ENCODE measurements at regions not wholly inside any gene's neighbourhood (a gene's known extent, or its start where the extent isn't known, plus 50 kb on each side); places are given as distances from the start of the nearest gene placed in this dataset.
A peak's percentile ranks its signal among the peaks of the same experiment; 100 is the strongest.
"Not testable (repeated sequence)": the region's sequence is repeated elsewhere in the genome, so short reads cannot be mapped to it uniquely, and the experiment has no call there.

DNA sequence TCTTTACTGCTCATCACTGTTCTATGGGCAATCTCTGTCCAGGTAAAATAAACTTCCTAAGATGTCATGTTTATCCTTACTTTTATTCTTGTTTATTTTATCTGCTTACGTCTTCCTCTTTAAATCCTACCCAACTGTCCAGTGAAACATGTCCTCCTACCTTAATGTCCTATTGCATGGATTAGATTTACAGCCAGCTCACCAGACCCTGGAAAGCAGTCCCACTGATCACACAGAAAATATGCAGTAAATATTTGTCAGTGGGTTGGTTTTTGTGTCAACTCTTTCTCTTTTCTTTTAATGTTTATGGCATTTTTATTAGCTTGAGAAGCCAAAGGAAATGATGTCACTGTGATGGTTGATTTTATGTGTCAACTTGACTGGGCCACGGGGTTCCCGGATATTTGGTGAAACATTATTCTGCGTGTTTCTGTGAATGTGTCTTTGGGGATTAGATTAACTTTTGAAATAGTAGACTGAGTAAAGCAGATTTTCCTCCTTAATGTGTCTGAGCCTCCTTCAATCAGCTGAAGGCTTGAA is 258.3 kb downstream of the SRGAP2C start:
- CTCF ChIA-PET, result no interaction called here
- Mint-ChIP-seq H3K4me3 (no peak overlapping the region), H3K4me1 (peaks cover 11% of the 10 kb centered on the region), H3K27ac (no peak overlapping the region), H3K27me3 (no peaks in the 10 kb centered on the region), H3K9me3 (no peaks in the 10 kb centered on the region), H3K36me3 (ENCODE audit: low read depth) (no peaks in the 10 kb centered on the region)
- POLR2A ChIA-PET, result no interaction called here
- DNase-seq, result no peak

DNA sequence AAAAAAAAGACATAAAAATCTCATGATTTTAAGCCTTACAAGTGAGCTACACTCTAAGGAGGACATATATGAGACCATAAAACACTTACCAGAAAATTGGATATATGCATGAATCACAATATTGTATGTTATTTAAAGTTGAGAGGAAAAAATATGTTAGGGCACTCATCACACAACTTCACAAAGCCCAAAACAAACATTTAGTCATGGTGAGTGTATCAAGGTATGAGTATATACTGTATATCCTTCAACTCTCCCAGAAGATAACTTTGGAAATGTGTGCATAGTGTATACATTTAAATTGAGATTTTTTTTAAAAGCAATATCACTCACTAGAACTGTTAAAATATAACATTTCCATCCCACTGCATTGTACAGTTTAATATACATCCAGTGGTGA is 259.3 kb downstream of the SRGAP2C start:
- Mint-ChIP-seq H3K27ac (no peak overlapping the region), H3K9me3 (no peaks in the 10 kb centered on the region), H3K4me3 (no peak overlapping the region), H3K27me3 (no peaks in the 10 kb centered on the region), H3K4me1 (peaks cover 18% of the 10 kb centered on the region), H3K36me3 (ENCODE audit: low read depth) (no peaks in the 10 kb centered on the region)
- DNase-seq, result no peak
- CTCF ChIA-PET, result no interaction called here
- POLR2A ChIA-PET, result no interaction called here

DNA sequence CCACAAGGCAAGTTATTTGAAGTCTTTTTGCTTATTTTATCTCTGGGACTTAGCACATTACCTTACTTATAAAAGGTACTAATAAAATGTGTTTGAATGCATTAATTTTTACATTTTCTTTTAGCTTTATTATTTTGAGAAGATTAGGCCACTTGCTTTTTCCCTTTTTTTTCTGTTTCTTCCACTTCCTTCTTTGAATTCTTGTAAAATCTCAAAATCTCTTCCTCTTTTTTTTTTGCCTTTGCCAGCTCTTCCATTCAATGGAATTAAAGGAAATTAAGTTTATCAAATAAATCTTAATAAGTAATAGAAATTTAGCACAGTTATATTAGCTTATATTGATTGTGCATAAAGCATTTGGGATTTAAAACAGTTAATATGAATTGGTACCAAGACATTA is 260.9 kb downstream of the SRGAP2C start:
- POLR2A ChIA-PET, result no interaction called here
- no peaks in the 10 kb centered on the region for H3K36me3 Mint-ChIP-seq (ENCODE audit: low read depth)
- no peaks in the 10 kb centered on the region for H3K27me3 Mint-ChIP-seq
- H3K9me3 Mint-ChIP-seq, result no peaks in the 10 kb centered on the region
- CTCF ChIA-PET, result interaction anchor here (0.9 to 1.9 kb wide), 2 partner anchors 21 to 74 kb away, joined by 3 to 7 read pairs; no protein-coding TSS in a partner anchor
- H3K4me1 Mint-ChIP-seq, result peaks cover 18% of the 10 kb centered on the region
- H3K4me3 Mint-ChIP-seq, result no peak overlapping the region
- H3K27ac Mint-ChIP-seq, result no peak overlapping the region
- no peak for DNase-seq

DNA sequence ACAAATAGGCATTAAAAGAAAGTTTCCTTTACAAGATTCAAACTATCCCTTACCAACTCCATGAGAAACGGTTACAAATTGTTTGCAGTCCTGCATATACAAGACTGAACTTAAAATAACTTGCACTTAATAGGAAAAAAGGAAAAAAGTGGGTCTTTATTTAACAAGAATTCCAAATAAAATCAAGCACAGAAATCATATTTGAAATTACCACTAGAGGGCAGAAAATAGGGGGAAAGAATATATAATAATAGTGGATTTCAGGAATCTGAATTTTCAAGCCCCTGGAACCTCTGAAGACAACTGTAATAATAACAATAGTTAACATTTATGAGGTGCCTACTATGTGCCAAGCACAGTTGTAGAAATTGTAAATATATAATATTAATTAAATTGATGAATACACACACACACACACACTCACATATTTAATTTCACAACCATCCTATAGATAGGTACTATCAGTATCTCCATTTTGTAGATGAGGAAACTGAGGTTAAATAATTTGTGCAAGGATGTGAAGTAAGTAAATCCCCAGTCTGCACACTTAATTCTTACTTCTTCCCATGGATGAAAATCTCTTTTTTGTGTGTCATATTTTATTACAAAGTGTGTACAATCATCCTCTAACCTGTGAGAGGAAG is 262.6 kb downstream of the SRGAP2C start:
- H3K4me1 Mint-ChIP-seq, result peaks cover 18% of the 10 kb centered on the region
- DNase-seq; H3K4me3 Mint-ChIP-seq; H3K36me3 Mint-ChIP-seq (ENCODE audit: low read depth); H3K27me3 Mint-ChIP-seq; H3K27ac Mint-ChIP-seq; H3K9me3 Mint-ChIP-seq; POLR2A ChIA-PET: not testable (repeated sequence)
- CTCF ChIA-PET, result interaction anchor here (1.4 to 1.9 kb wide), 2 partner anchors 69 to 72 kb away, joined by 3 to 7 read pairs; no protein-coding TSS in a partner anchor

DNA sequence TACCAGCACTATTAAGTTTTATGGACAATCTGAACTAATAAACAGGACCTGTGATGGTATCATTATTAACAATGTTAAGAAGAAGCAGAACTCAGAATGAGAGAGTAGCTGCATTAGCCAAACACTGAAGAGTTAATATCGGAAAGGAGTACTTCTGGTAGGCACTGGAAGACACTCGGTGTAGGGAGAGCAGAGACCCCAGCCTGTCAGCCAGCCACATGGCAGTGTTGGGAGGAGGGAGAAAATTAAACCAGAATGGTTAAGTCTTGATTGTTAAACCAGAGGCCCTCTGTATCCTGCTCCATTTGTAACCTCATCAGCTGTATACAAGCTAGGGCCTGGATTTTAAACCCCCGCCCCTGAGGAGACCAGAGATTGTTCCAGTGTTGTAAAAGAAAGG is 263.3 kb downstream of the SRGAP2C start:
- CTCF ChIA-PET, DNase-seq: not testable (repeated sequence)

DNA sequence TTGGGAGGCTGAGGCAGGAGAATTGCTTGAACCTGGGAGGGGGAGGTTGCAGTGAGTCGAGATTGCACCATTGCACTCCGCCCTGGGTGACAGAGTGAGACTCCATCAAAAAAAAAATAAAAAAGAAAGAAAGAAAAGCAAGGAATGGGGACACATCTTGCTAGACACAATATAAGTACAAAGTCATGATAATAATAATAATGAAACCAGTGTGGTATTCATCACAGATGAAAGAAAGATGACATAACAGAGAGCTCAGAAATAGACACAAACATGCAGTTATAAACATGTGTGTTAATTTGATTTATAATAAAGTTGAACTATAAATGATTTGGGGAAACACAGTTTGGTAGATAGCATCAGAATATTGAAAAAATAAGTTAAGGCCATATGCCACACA is 264.1 kb downstream of the SRGAP2C start:
- POLR2A ChIA-PET, result no interaction called here
- H3K9me3 Mint-ChIP-seq, result peaks cover 7% of the 10 kb centered on the region
- H3K36me3 Mint-ChIP-seq (ENCODE audit: low read depth), result no peaks in the 10 kb centered on the region
- no peak overlapping the region for H3K27ac Mint-ChIP-seq
- no peak overlapping the region for H3K4me3 Mint-ChIP-seq
- H3K4me1 Mint-ChIP-seq, result peaks cover 12% of the 10 kb centered on the region
- CTCF ChIA-PET, result no interaction called here
- peaks cover 4% of the 10 kb centered on the region for H3K27me3 Mint-ChIP-seq
- no peak for DNase-seq

More for the DNA sequence above, 263.3 kb downstream of the SRGAP2C start:
- H3K4me3 Mint-ChIP-seq; H3K36me3 Mint-ChIP-seq (ENCODE audit: low read depth); H3K27me3 Mint-ChIP-seq; H3K27ac Mint-ChIP-seq; POLR2A ChIA-PET; H3K9me3 Mint-ChIP-seq: not testable (repeated sequence)
- H3K4me1 Mint-ChIP-seq, result peaks cover 16% of the 10 kb centered on the region

DNA sequence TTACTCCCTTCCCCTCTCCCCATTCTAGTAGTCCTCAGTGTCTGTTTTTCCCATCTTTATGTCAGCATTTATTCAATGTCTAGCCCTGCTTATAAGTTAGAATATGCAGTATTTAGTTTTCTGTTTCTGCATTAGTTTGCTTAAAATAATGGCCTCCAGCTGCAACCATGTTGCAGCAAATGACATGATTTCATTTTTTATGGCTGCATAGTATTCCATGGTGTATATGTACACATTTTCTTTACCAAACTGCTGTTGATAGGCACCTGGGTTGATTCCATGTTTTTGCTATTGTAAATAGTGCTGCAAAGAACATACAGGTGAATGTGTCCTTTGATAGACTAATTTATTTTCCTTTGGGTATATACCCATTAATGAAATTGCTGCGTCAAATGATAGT is 267.7 kb downstream of the SRGAP2C start:
- Mint-ChIP-seq H3K9me3 (peaks cover 7% of the 10 kb centered on the region), H3K27ac (no peak overlapping the region), H3K4me1 (peaks cover 12% of the 10 kb centered on the region), H3K36me3 (ENCODE audit: low read depth) (no peaks in the 10 kb centered on the region), H3K4me3 (no peak overlapping the region), H3K27me3 (peaks cover 8% of the 10 kb centered on the region)
- POLR2A ChIA-PET, result no interaction called here
- CTCF ChIA-PET, result no interaction called here
- no peak for DNase-seq

DNA sequence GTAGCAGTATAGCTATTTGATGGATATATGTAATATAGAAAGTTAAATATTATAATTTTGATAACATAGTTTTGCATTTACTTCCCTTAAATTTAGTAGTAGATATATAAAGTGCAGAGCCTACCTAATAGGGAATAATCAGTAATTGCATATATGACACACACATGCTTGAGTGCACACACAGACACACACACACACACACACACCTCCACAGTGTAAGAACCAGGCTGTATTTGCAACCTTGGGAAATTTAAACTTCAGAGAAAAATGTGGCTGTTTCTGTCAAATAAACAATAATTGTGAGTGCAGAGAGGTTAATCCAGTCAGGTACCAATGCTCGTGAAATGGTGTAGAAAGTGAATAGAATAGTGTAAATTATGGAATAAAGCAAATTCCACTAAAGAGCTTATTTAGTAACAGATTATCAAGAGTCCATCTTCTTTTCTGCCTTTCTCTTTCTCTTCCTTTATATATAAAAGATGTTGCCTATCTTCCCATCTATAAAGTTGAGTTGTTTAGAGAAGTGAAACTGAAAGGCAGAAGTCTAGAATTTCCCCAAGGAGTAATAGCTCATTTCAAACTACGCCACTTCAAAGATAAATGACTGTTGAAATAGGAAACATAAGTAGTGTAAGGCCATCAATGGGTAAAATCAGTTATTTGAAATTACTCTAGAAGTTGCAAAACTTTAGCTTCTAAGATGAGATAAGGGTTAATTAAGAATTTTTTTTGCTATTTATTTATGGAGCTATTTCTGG is 273.7 kb downstream of the SRGAP2C start:
- Mint-ChIP-seq H3K27me3 (peaks cover 6% of the 10 kb centered on the region), H3K27ac (no peak overlapping the region), H3K4me1 (peaks cover 10% of the 10 kb centered on the region), H3K4me3 (peak overlapping the region; percentile 53), H3K36me3 (ENCODE audit: low read depth) (no peaks in the 10 kb centered on the region), H3K9me3 (no peaks in the 10 kb centered on the region)
- CTCF ChIA-PET, result interaction anchor here (0.8 to 1.0 kb wide), 2 partner anchors 58 to 61 kb away, joined by 3 read pairs; no protein-coding TSS in a partner anchor
- POLR2A ChIA-PET, result no interaction called here
- no peak for DNase-seq

DNA sequence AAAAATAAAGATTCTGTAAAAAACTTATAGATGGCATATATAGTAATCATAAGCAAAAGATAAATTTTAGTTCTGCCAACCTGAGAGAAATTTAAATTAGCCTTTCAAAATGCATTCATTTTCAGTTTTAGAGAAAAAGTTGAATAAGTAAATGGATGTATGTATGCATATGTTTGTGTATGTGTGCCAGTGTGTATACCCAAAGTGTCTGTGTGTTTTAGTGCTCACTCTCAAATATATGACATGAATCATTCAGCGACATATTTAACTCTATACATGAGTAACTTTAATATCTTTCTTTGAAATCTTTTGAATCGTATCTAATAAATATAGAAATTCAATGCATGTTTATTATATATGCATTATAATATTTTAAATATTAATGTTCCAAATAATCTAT is 274.5 kb downstream of the SRGAP2C start:
- Mint-ChIP-seq H3K27ac (no peak overlapping the region), H3K9me3 (peaks cover 1% of the 10 kb centered on the region), H3K27me3 (peaks cover 2% of the 10 kb centered on the region), H3K4me3 (no peak overlapping the region), H3K4me1 (peaks cover 10% of the 10 kb centered on the region), H3K36me3 (ENCODE audit: low read depth) (no peaks in the 10 kb centered on the region)
- ChIA-PET POLR2A (no interaction called here), CTCF (interaction anchor here (0.8 to 1.0 kb wide), 2 partner anchors 57 to 61 kb away, joined by 3 read pairs; no protein-coding TSS in a partner anchor)
- DNase-seq, result no peak

DNA sequence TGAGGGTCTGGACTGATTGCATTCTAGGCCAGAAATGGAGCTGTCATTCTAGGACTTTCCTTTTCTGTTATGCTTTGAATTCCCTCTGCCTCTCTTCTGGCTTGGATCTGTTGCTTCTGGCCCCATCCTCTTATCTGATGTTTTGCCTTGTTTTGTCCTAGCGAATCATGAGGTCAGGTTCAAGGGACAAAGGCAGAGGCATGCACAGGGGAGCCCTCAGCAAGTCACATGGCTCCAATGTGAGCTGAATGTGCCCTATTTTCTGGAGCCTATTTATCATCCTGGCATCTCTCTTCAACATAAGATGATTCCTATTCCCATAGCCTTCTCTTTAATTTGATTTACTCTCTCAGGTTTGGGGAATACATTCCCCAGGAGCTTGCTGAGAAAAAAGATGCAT is 284.6 kb downstream of the SRGAP2C start:
- DNase-seq, H3K27ac Mint-ChIP-seq, CTCF ChIA-PET, H3K27me3 Mint-ChIP-seq, H3K4me3 Mint-ChIP-seq, POLR2A ChIA-PET: not testable (repeated sequence)
- Mint-ChIP-seq H3K9me3 (peaks cover 13% of the 10 kb centered on the region), H3K4me1 (peaks cover 26% of the 10 kb centered on the region), H3K36me3 (ENCODE audit: low read depth) (peaks cover 18% of the 10 kb centered on the region)

DNA sequence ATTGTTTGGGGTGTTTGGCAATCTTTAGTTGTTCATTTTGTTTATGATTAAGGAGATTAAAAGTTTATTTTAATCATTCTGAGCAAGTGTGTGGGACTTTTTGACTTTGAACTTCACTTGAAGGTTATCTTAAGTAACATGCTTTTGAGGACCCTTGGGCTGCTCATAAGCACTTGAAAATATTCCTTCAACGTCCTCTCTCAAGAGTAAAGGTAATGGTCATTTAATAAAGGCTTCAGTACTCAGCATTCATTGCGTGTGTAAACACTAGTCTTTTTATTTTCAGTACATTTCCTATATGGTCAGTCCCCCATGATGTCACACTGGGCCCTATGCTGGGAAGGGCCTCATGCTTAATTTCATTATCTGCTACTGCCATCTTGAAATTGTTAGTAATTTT is 285.6 kb downstream of the SRGAP2C start:
- Mint-ChIP-seq H3K9me3 (peaks cover 13% of the 10 kb centered on the region), H3K4me1 (peaks cover 26% of the 10 kb centered on the region), H3K36me3 (ENCODE audit: low read depth) (peaks cover 18% of the 10 kb centered on the region)
- CTCF ChIA-PET, H3K27me3 Mint-ChIP-seq, DNase-seq, H3K4me3 Mint-ChIP-seq, H3K27ac Mint-ChIP-seq: not testable (repeated sequence)
- POLR2A ChIA-PET, result interaction anchor here (1.7 kb wide), 1 partner anchor 49 kb away, joined by 7 read pairs; no protein-coding TSS in a partner anchor

DNA sequence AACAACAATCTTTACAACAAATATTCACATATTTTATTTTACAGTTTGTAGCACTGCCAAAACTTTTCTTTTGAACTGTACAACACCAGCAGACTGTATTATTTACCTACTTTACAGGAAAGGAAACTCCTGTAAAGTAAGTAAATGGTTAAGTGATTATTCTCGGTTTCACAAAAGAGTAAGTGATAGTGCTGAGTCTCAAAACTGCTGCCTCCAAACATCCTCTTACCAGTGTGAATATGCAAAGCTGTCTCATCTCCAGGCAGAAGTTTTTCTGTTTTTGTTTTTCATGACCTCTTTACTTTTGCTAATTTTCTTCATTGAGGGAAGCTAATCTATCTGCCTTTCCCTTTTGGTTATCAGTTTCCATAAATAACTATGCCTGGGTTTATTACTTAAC is 286.7 kb downstream of the SRGAP2C start:
- CTCF ChIA-PET, result no interaction called here
- H3K4me3 Mint-ChIP-seq, result no peak overlapping the region
- peaks cover 26% of the 10 kb centered on the region for H3K4me1 Mint-ChIP-seq
- H3K27ac Mint-ChIP-seq, result peak overlapping the region; percentile 8
- peaks cover 20% of the 10 kb centered on the region for H3K36me3 Mint-ChIP-seq (ENCODE audit: low read depth)
- no peaks in the 10 kb centered on the region for H3K27me3 Mint-ChIP-seq
- no peak for DNase-seq
- POLR2A ChIA-PET, result interaction anchor here (1.7 kb wide), 1 partner anchor 48 kb away, joined by 7 read pairs; no protein-coding TSS in a partner anchor
- H3K9me3 Mint-ChIP-seq, result peaks cover 13% of the 10 kb centered on the region

DNA sequence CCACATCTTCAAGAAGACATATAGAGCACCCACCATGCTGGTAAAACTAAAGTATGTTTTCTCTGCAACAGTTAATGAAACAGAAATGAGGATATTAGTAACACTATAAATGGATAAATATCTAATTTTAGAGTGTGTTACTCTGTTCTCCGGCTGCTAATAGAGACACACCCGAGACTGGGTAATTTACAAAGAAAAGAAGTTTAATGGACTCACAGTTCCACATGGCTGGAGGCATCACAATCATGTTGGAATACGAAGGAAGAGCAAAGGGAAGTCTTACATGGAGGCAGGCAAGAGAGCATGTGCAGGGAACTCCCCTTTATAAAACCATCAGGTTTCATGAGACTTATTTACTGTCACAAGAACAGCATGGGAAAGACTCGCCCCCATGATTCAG is 287.2 kb downstream of the SRGAP2C start:
- no peak overlapping the region for H3K4me3 Mint-ChIP-seq
- DNase-seq, result no peak
- peaks cover 13% of the 10 kb centered on the region for H3K9me3 Mint-ChIP-seq
- H3K36me3 Mint-ChIP-seq (ENCODE audit: low read depth), result peaks cover 23% of the 10 kb centered on the region
- H3K27me3 Mint-ChIP-seq, result no peaks in the 10 kb centered on the region
- H3K27ac Mint-ChIP-seq, result peak overlapping the region; percentile 8
- H3K4me1 Mint-ChIP-seq, result peaks cover 26% of the 10 kb centered on the region
- POLR2A ChIA-PET, result interaction anchor here (1.7 kb wide), 1 partner anchor 47 kb away, joined by 7 read pairs; no protein-coding TSS in a partner anchor
- CTCF ChIA-PET, result no interaction called here
